Large intestine (tissue), 3 donors: ENCODE measurements at regions not wholly inside any gene's neighbourhood (a gene's known extent, or its start where the extent isn't known, plus 50 kb on each side); places are given as distances from the start of the nearest gene placed in this dataset.

Experiments
- DNase-seq, 2 donors: peaks; one replicate each; pipeline versions ENCODE4 v3.0.0 to v3.0.0-alpha.2; 2013
- H3K27ac ChIP-seq: one replicate; pipeline ENCODE4 v1.5.1; 2013; ENCODE audit warnings: low read length
- H3K27me3 ChIP-seq: 2 replicates; pipeline ENCODE4 v1.6.1; 2013; ENCODE audit warnings: low read length; ENCODE audit not compliant: control insufficient read depth, insufficient read depth
- H3K36me3 ChIP-seq: 2 replicates; pipeline ENCODE4 v1.6.1; 2013; ENCODE audit warnings: low read length; ENCODE audit not compliant: control insufficient read depth, insufficient read depth
- H3K4me1 ChIP-seq: one replicate; pipeline ENCODE4 v1.6.1; 2013; ENCODE audit warnings: low read length; ENCODE audit not compliant: control insufficient read depth, insufficient read depth
- H3K4me3 ChIP-seq: one replicate; pipeline ENCODE4 v1.5.1; 2013; ENCODE audit warnings: low read length
- H3K9me3 ChIP-seq: one replicate; pipeline ENCODE4 v1.6.1; 2013; ENCODE audit warnings: mild to moderate bottlenecking, low read depth, low read length, moderate library complexity; ENCODE audit not compliant: control insufficient read depth
- WGBS: methylation state at CpG from one replicate; pipeline ENCODE4 v1.1.5; 2013; ENCODE audit warnings: low lambda C conversion rate; ENCODE audit not compliant: insufficient coverage; 5-methylcytosine and 5-hydroxymethylcytosine counted together

DNA sequence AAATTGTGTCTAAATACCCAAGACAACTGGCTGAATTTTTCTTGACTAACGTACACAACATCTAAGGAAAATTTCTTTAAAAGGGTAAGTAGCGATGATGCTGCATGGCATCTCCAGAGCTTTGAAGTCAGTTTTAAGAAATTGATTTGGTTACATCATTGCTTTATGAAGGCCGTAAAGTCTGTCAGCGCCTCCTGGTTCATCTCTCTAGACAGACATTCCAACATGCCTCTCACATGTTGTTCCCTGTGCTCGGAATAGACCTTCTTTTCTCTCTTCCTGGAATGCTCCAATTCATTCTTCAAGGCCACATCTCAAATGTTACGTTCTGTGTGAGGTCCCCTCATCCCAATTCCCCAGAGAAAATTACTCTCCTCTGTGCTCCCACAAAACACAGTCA lies 108.7 kb upstream of the SSBP2 start:
- Histone ChIP-seq H3K9me3 (no peaks in the 10 kb centered on the region), H3K27ac (no peak overlapping the region), H3K4me1 (no peaks in the 10 kb centered on the region), H3K4me3 (no peak overlapping the region), H3K27me3 (no peaks in the 10 kb centered on the region), H3K36me3 (no peaks in the 10 kb centered on the region)
- 75% methylated on average over 2 of the region's 6 CpGs for WGBS
- no peak for DNase-seq

DNA sequence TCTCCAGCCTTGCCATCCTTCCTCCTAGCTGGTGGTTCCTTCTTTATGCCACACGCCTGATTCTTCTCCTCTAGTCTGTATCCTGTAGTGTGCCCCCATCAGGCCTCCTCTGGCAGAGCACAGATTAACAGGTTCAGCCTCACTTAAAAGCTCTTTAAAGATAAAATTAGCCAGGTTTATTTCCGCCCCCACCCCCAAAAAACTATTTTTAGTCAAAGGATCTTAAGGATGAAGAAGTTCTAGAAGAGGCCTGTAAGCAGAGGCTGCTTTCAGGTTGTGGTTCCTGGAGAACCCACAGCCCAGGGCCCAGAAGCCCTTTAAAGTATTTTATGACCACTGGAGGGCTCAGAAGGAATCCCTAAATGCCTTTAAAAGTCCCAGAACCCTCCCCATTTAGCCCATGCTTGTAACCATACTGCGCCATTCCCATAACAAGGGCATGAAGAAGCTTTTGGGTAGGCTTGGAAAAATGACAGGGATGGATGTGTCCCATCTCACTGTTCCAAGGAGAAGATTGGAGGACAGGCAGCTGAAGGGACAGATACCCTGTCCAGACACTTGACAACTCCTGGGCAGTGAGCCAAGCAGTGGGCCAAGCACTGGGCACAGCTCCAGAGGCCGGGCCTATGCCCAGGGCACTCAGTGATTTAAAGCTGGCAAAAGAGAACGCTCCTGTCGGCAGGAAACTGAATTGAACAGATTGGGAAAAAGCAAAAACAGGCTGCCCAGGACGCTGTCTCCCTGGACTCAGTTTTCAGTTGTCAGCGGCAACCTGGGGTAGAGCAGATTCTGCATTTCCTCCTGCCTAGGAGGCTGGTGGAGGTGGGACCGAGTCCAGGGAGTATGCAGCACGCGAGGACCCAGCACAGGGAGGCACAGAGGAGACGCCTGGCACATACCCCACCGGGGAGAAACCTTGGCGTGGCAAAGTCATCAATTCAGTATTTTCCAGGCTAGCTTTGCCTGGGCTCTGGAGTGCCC lies 106.3 kb upstream of the SSBP2 start:
- Histone ChIP-seq H3K4me3 (no peak overlapping the region), H3K36me3 (no peaks in the 10 kb centered on the region), H3K4me1 (peaks cover 8% of the 10 kb centered on the region), H3K9me3 (no peaks in the 10 kb centered on the region), H3K27ac (no peak overlapping the region), H3K27me3 (no peaks in the 10 kb centered on the region)
- WGBS: no CpG with 5 or more reads among the region's 14 CpGs
- DNase-seq: peak in 1 of 2 donors; percentile 17

DNA sequence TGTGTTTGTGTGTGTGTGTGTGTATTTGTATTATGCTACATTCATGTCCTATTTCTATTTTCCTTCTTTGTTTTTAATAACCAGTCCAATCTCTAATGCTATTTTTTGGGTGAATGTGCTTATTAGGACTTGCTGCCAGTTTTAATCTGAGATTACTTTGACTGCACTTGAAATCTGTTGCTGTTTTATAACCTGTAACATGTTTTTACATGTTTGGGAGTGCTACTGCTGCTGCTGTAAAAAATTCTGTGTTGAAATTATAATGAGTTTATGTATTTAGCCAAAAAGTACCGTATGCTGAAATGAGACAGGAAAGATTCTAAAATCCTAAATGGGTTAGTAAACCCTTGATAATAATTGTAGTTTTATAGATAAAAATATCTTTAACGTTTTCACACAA lies 104.7 kb upstream of the SSBP2 start:
- Histone ChIP-seq H3K4me1 (peaks cover 15% of the 10 kb centered on the region), H3K36me3 (no peaks in the 10 kb centered on the region), H3K27me3 (no peaks in the 10 kb centered on the region), H3K4me3 (no peak overlapping the region), H3K9me3 (no peaks in the 10 kb centered on the region), H3K27ac (no peak overlapping the region)
- WGBS: 83% methylated on average over 1 of the region's 2 CpGs
- DNase-seq: no peak

DNA sequence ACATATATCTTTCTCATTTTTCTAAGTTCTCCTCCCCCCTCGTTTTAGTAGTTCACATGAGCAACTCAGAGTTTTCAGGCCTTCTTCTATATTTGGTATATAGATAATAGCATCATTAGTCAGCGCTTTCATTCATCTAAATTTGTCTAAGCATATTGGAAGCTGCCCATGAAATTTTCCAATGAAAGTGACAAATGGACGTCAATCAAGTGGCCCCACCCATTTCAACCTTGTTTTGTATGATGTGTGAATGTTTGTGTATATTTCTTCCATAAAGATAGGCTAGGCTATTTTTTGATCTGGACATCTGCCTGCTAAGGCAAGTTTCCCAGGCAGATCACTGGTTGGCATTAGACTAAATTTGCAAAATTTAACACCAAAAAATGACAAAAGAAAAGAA lies 104.0 kb upstream of the SSBP2 start:
- 40% methylated on average over 1 of the region's 3 CpGs for WGBS
- H3K36me3 ChIP-seq: no peaks in the 10 kb centered on the region
- H3K4me3 ChIP-seq: no peak overlapping the region
- DNase-seq: no peak
- no peaks in the 10 kb centered on the region for H3K9me3 ChIP-seq
- H3K4me1 ChIP-seq: peaks cover 21% of the 10 kb centered on the region
- H3K27ac ChIP-seq: no peak overlapping the region
- H3K27me3 ChIP-seq: no peaks in the 10 kb centered on the region

DNA sequence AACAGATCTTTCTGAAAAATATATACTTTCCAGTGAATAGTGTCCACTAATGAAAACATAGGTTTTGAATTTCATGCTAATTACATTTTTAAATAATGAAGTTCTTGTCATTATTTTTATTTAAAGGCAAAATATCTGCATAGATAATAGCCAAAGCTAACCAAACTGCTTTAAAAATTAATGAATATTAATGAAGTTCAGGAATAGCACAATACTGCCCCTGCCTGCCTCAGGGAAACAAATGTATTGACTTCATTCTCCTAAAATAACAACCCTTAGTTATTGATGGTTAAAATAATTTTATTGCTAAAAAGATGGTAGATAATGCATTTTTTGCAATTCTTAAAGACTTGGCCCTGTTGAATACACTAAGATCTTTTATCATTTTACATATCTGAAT lies 103.6 kb upstream of the SSBP2 start:
- Histone ChIP-seq H3K9me3 (no peaks in the 10 kb centered on the region), H3K4me3 (no peak overlapping the region), H3K4me1 (peaks cover 25% of the 10 kb centered on the region), H3K36me3 (no peaks in the 10 kb centered on the region), H3K27me3 (no peaks in the 10 kb centered on the region), H3K27ac (no peak overlapping the region)
- DNase-seq: no peak

DNA sequence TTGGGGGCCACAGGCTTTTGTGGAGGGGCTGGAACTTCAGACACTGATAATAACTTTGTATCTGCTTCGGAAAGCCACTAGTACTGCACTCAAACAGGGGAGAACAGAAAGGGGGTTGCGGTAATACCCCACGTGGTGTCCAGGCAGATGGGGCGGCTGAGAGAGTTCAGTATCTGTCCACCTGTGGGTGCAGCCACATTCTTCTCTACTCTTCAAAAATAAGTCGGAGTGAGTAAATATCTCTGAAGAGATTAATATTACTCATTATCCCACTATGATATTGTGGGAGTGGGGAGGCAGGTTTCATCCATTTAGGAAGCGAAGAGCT lies 102.1 kb upstream of the SSBP2 start:
- H3K36me3 ChIP-seq: no peaks in the 10 kb centered on the region
- no peak overlapping the region for H3K4me3 ChIP-seq
- H3K4me1 ChIP-seq: peaks cover 26% of the 10 kb centered on the region
- DNase-seq: no peak
- no CpG with 5 or more reads among the region's 6 CpGs for WGBS
- no peaks in the 10 kb centered on the region for H3K9me3 ChIP-seq
- H3K27me3 ChIP-seq: no peaks in the 10 kb centered on the region
- peak overlapping the region; percentile 77 for H3K27ac ChIP-seq

DNA sequence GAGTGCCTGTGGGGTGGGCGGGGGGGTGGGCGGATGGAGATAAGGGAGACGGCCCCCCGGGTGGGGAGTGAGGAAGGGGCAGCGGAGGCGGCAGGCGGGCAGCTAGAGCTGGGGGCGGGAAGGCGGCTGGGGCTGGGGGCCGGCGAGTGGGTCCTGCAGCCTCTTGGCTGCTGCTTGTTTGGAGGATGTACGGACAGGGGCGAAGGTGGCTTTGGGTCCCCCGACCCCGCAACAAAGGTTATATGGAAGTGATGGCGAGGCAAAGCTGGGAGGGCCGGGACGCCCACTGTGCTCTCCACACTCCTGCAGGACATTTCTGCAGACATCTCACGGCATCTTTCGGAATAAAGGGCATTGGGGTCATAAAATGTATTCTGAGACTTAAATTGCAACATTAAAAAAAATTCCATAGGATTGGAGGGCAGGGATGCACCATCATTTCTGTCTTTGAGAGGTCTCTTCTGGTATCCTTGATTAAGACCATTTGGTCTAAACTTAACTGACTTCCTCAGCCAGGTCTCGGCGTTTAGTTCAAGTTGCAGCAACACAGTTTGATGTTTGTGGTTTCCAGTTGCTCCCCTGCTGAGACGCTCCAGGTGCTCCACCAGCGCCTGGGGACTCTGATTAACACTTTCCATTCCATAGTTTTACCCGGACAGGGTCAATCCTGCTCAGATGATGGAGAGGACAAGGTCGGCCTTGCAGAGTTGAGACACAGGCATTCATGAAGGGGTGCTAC lies 101.6 kb upstream of the SSBP2 start:
- no peaks in the 10 kb centered on the region for H3K9me3 ChIP-seq
- WGBS: no CpG with 5 or more reads among the region's 26 CpGs
- H3K4me1 ChIP-seq: peaks cover 26% of the 10 kb centered on the region
- H3K27ac ChIP-seq: peak overlapping the region; percentile 77
- H3K36me3 ChIP-seq: no peaks in the 10 kb centered on the region
- peak overlapping the region; percentile 55 for H3K4me3 ChIP-seq
- peak in 1 of 2 donors; percentile 37 for DNase-seq
- no peaks in the 10 kb centered on the region for H3K27me3 ChIP-seq

DNA sequence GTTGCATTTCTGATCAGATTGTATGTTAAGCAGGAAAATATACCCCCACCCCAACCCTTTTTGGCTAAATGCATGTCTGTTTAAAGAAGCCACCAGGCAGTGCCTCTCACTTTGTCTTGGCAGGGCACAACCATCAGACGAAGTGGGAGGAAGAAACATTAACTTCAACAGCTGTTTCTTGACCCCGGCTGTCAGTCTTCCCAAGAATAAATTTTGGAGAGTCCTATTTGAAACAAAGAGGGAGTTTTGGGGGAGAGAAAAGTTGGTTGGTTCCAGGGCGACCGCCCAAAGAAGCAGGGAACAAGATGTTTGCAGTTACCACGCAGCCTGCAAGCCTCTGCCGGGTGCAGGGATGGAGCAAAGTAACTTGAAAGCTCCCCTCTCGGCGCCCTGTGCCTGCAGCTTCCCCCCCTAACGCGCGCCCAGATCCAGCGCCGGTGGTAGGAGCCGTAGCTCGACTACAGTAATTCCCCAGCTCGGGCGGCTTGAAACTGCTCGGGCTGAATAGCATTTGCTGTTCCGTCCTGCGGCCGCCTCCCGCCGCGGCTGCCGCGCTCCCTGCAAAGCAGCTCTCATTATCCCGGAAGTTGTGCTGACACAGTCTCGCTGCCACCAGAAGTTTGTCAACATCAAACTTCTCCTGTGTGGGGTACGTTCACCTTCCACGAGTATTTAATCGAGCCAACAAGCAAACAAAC lies 100.7 kb upstream of the SSBP2 start:
- Histone ChIP-seq H3K27ac (peak overlapping the region; percentile 77), H3K9me3 (no peaks in the 10 kb centered on the region), H3K4me1 (peaks cover 26% of the 10 kb centered on the region), H3K27me3 (no peaks in the 10 kb centered on the region), H3K36me3 (no peaks in the 10 kb centered on the region), H3K4me3 (peak overlapping the region; percentile 55)
- DNase-seq: peak; percentile 94 to 97
- no CpG with 5 or more reads among the region's 31 CpGs for WGBS

DNA sequence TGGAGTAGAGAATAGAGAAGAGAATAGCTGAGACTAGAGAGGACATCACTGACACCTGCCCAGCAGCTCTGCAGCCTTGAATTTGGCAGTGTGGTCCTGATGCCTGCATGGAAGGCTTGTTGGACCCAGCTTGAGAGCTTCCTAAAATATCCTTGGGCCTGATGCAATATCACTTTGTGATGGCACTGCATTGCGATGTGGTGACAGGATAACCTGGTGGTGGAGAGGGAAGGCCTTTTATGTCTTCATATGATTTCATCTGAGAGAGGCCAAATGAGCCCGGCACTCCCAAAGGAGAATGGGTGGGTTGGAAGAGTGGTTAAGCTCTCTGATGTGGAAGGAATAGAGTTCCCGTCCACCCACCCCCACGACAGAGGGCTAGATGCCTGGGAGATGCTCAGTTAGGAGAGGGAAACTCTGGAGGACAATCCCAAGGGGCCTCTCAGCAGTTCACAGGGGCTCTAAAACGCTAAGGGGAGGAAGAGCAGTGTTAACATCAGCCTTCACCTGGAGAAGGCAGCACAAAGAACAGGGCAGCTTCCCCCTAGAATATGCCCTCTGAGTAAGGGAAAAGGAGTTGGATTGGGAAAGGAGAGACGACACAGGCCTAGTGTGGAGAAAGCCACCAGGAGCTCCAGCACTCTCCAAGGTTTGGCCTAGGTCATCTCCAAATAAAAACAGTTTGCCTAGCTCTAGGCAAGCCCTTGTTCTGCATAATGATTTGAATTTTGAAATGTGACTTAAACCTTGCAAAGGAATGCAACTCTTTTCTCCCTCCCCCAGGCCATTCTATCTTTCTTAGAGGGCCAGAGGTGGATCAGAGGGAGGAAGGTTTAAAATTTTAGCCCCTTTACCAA lies 99.8 kb upstream of the SSBP2 start:
- peak overlapping the region; percentile 77 for H3K27ac ChIP-seq
- peaks cover 26% of the 10 kb centered on the region for H3K4me1 ChIP-seq
- peak in 1 of 2 donors; percentile 9 for DNase-seq
- H3K36me3 ChIP-seq: no peaks in the 10 kb centered on the region
- peak overlapping the region; percentile 55 for H3K4me3 ChIP-seq
- H3K9me3 ChIP-seq: no peaks in the 10 kb centered on the region
- H3K27me3 ChIP-seq: no peaks in the 10 kb centered on the region
- no CpG with 5 or more reads among the region's 6 CpGs for WGBS
